ENCODE measurements at regions not wholly inside any gene's neighbourhood (a gene's known extent, or its start where the extent isn't known, plus 50 kb on each side); places are given as distances from the start of the nearest gene placed in this dataset.
"Not testable (repeated sequence)": the region's sequence is repeated elsewhere in the genome, so short reads cannot be mapped to it uniquely, and the experiment has no call there.

- Histone ChIP-seq H3K36me3 (no peaks in the 10 kb centered on the region), H3K27me3 (no peaks in the 10 kb centered on the region), H3K9me3 (no peaks in the 10 kb centered on the region), H3K27ac (no peak overlapping the region), H3K4me1 (peaks cover 0 to 44% (median 0%) of the 10 kb centered on the region in 4 donors), H3K4me3 (no peak overlapping the region)
- TF ChIP-seq CTCF (IDR thresholded peaks at IDR 0.05) (no peak), EP300 (IDR thresholded peaks at IDR 0.05) (no peak), POLR2A (IDR thresholded peaks at IDR 0.05) (no peak)
- DNase-seq (ENCODE audit: low spot score in 2 of 2), result no peak
- WGBS, 2 donors, result 92 to 94% methylated on average over 7 of the region's 7 CpGs
Observed at GRCh38 chr2:237210297-237210696, 124.6 kb downstream of the COPS8 start.

- Histone ChIP-seq H3K9me3 (no peaks in the 10 kb centered on the region), H3K4me3 (no peak overlapping the region), H3K36me3 (no peaks in the 10 kb centered on the region), H3K4me1 (peaks cover 0 to 40% (median 0%) of the 10 kb centered on the region in 4 donors), H3K27me3 (no peaks in the 10 kb centered on the region), H3K27ac (no peak overlapping the region)
- no peak for TF ChIP-seq EP300 (IDR thresholded peaks at IDR 0.05)
- DNase-seq (ENCODE audit: low spot score in 2 of 2), result no peak
- WGBS, 2 donors, result 72 to 80% methylated on average over 6 of the region's 6 CpGs
Observed at GRCh38 chr2:237210763-237211162, 125.1 kb downstream of the COPS8 start.

GRCh38 chr2:237212356-237213279, 126.9 kb downstream of the COPS8 start:
- not testable (repeated sequence) for H3K27me3 ChIP-seq; H3K36me3 ChIP-seq; DNase-seq (ENCODE audit: low spot score in 2 of 2); H3K9me3 ChIP-seq; H3K27ac ChIP-seq; H3K4me3 ChIP-seq
- H3K4me1 ChIP-seq, result peaks cover 0 to 28% (median 0%) of the 10 kb centered on the region in 4 donors
- WGBS, 2 donors, result 92 to 93% methylated on average over 9 of the region's 9 CpGs

GRCh38 chr2:237213315-237214022, 127.8 kb downstream of the COPS8 start:
- no peak overlapping the region for H3K4me3 ChIP-seq
- no peak for DNase-seq (ENCODE audit: low spot score in 2 of 2)
- no peaks in the 10 kb centered on the region for H3K36me3 ChIP-seq
- TF ChIP-seq POLR2A (IDR thresholded peaks at IDR 0.05) (no peak), CTCF (IDR thresholded peaks at IDR 0.05) (no peak), EP300 (IDR thresholded peaks at IDR 0.05) (no peak)
- no peaks in the 10 kb centered on the region for H3K9me3 ChIP-seq
- H3K27ac ChIP-seq, result peak overlapping the region in 1 of 4 donors; percentile 27
- 55 to 62% methylated on average over 10 of the region's 10 CpGs for WGBS, 2 donors
- H3K27me3 ChIP-seq, result no peaks in the 10 kb centered on the region
- peaks cover 0 to 25% (median 0%) of the 10 kb centered on the region in 4 donors for H3K4me1 ChIP-seq

- H3K9me3 ChIP-seq, result no peaks in the 10 kb centered on the region
- H3K4me1 ChIP-seq, result peaks cover 0 to 25% (median 0%) of the 10 kb centered on the region in 4 donors
- 65 to 66% methylated on average over 8 of the region's 8 CpGs for WGBS, 2 donors
- peak overlapping the region in 2 of 4 donors; percentile 11 to 27 for H3K27ac ChIP-seq
- no peak overlapping the region for H3K4me3 ChIP-seq
- no peaks in the 10 kb centered on the region for H3K27me3 ChIP-seq
- no peak for DNase-seq (ENCODE audit: low spot score in 2 of 2)
- H3K36me3 ChIP-seq, result no peaks in the 10 kb centered on the region
- TF ChIP-seq CTCF (IDR thresholded peaks at IDR 0.05) (no peak), POLR2A (IDR thresholded peaks at IDR 0.05) (no peak), EP300 (IDR thresholded peaks at IDR 0.05) (no peak)
Observed at GRCh38 chr2:237214030-237214675, 128.5 kb downstream of the COPS8 start.
